Endothelial cell of umbilical vein (primary cell): ENCODE measurements at regions not wholly inside any gene's neighbourhood (a gene's known extent, or its start where the extent isn't known, plus 50 kb on each side); places are given as distances from the start of the nearest gene placed in this dataset.

Experiments
- BruUV-seq: library from RNA; stranded (reverse); fragments of 400-500 nt; replicated peaks from 2 replicates; lab custom pipeline; 2021; lab: Mats Ljungman, UMichigan
- CTCF ChIA-PET: fragments of 300-600, 350-600 bp; sonication (Branson Sonifier 250); formaldehyde crosslinking; loops from one replicate; lab custom pipeline; 2021; ENCODE audit warnings: antibody characterized with exemption, inconsistent platforms; lab: Charles Lee
- POLR2A ChIA-PET: fragments of 300-600, 350-600 bp; sonication (Branson Sonifier 250); formaldehyde crosslinking; loops from one replicate; lab custom pipeline; 2021; ENCODE audit warnings: antibody characterized with exemption, inconsistent platforms; lab: Charles Lee
- DNase-seq: peaks from one replicate; pipeline ENCODE4 v3.0.0-alpha.2; 2011; ENCODE audit warnings: low read depth, low spot score
- FAIRE-seq: peaks from 2 replicates; lab custom pipeline; 2011; peaks lifted over from hg19 to GRCh38; lab: Jason Lieb, UNC
- H2AFZ ChIP-seq: 2 replicates; pipeline ENCODE4 v1.6.0; 2012; ENCODE audit warnings: low read depth, low read length, control low read depth, inconsistent platforms
- H3K27ac ChIP-seq: 2 replicates; pipeline ENCODE4 v1.5.1; 2011; ENCODE audit warnings: low read depth, mild to moderate bottlenecking, control low read depth, low read length, moderate library complexity; ENCODE audit not compliant: insufficient read depth
- H3K27me3 ChIP-seq, 2 experiments: 2 replicates each; pipeline versions ENCODE4 v1.6.0 to v1.6.1; 2011; ENCODE audit warnings: low read length in 2 of 2, mixed read lengths in 1 of 2; ENCODE audit not compliant: control insufficient read depth in 2 of 2, insufficient read depth in 2 of 2
- H3K36me3 ChIP-seq, 2 experiments: 2 replicates in 1 of 2; 3 replicates in 1 of 2; pipeline ENCODE4 v1.5.1; 2011; ENCODE audit warnings: low read length in 2 of 2, mild to moderate bottlenecking in 1 of 2, moderate library complexity in 1 of 2; ENCODE audit not compliant: control insufficient read depth in 2 of 2, insufficient read depth in 2 of 2; ENCODE audit errors: extremely low read depth in 1 of 2
- H3K4me1 ChIP-seq: 3 replicates; pipeline ENCODE4 v1.5.1; 2011; ENCODE audit warnings: mild to moderate bottlenecking, low read length; ENCODE audit not compliant: control insufficient read depth, insufficient read depth; ENCODE audit errors: extremely low read depth
- H3K4me2 ChIP-seq: 2 replicates; pipeline ENCODE4 v1.6.1; 2011; ENCODE audit warnings: low read length, control low read depth, mixed read lengths; ENCODE audit not compliant: insufficient read depth
- H3K4me3 ChIP-seq, 3 experiments: fragments of 200-600 bp in 1 of 3; sonication (generic), shearing (Covaris generic) in 1 of 3; replicated peaks in 1 of 3; 2 replicates each; pipeline ENCODE4 v1.5.1; 2011 to 2016; ENCODE audit warnings: control low read depth in 3 of 3, low read length in 3 of 3, mild to moderate bottlenecking in 2 of 3, inconsistent platforms in 1 of 3, low read depth in 1 of 3, moderate library complexity in 1 of 3; ENCODE audit not compliant: insufficient read depth in 1 of 3
- H3K79me2 ChIP-seq: 2 replicates; pipeline ENCODE4 v1.6.0; 2012; ENCODE audit warnings: low read length, inconsistent platforms; ENCODE audit not compliant: control insufficient read depth, insufficient read depth
- H3K9ac ChIP-seq: replicated peaks from 2 replicates; pipeline ENCODE3; 2011; ENCODE audit warnings: low read length, control low read depth; ENCODE audit not compliant: insufficient read depth; ENCODE audit errors: extremely low read depth
- H3K9me1 ChIP-seq: replicated peaks from 3 replicates; pipeline ENCODE4 v1.6.0; 2011; ENCODE audit warnings: mild to moderate bottlenecking, low read length; ENCODE audit not compliant: control insufficient read depth, insufficient read depth; ENCODE audit errors: extremely low read depth
- H3K9me3 ChIP-seq: replicated peaks from 2 replicates; pipeline ENCODE4 v1.5.1; 2012; ENCODE audit warnings: low read length, inconsistent platforms; ENCODE audit not compliant: control insufficient read depth, insufficient read depth
- H4K20me1 ChIP-seq: replicated peaks from 2 replicates; pipeline ENCODE3; 2011; ENCODE audit warnings: mild to moderate bottlenecking, low read length; ENCODE audit not compliant: control insufficient read depth, insufficient read depth; ENCODE audit errors: extremely low read depth
- CTCF ChIP-seq, 2 donors: IDR thresholded peaks; 1 replicate in 1 of 2; 2 replicates in 1 of 2; pipeline ENCODE4 v1.5.1; 2011; ENCODE audit warnings: low read length in 2 of 2, mild to moderate bottlenecking in 2 of 2, moderate library complexity in 2 of 2, control low read depth in 1 of 2, inconsistent platforms in 1 of 2, low read depth in 1 of 2; ENCODE audit not compliant: insufficient read depth in 1 of 2; ENCODE audit errors: extremely low read depth in 1 of 2
- EZH2 ChIP-seq: IDR thresholded peaks from 2 replicates; pipeline ENCODE4 v1.6.1; 2012; ENCODE audit warnings: borderline replicate concordance, low read depth, mild to moderate bottlenecking, moderate library complexity, low read length, inconsistent platforms; ENCODE audit not compliant: severe bottlenecking
- FOS ChIP-seq: IDR thresholded peaks from 2 replicates; pipeline ENCODE4 v1.6.1; 2011; ENCODE audit warnings: mild to moderate bottlenecking, low read length, moderate library complexity, borderline replicate concordance; ENCODE audit not compliant: insufficient read depth
- GATA2 ChIP-seq: IDR thresholded peaks from 2 replicates; pipeline ENCODE4 v1.7.0; 2011; ENCODE audit warnings: low read depth, mild to moderate bottlenecking, moderate library complexity, mixed read lengths, low read length; ENCODE audit not compliant: insufficient read length, insufficient read depth
- JUN ChIP-seq: IDR thresholded peaks from 2 replicates; pipeline ENCODE4 v1.6.1; 2011; ENCODE audit warnings: borderline replicate concordance, low read depth; ENCODE audit not compliant: insufficient read length, insufficient read depth
- MAX ChIP-seq: IDR thresholded peaks from 2 replicates; pipeline ENCODE4 v1.6.1; 2011; ENCODE audit not compliant: insufficient read depth, insufficient read length
- MYC ChIP-seq: IDR thresholded peaks from one replicate; pipeline ENCODE4 v1.6.1; 2011; ENCODE audit warnings: mild to moderate bottlenecking, low read depth, low read length
- POLR2A ChIP-seq: IDR thresholded peaks from 2 replicates; pipeline ENCODE4 v1.6.1; 2012; ENCODE audit warnings: low read depth, mild to moderate bottlenecking, control low read depth, low read length
- POLR2AphosphoS5 ChIP-seq: IDR thresholded peaks from 2 replicates; pipeline ENCODE4 v1.6.1; 2012; ENCODE audit warnings: low read depth, mild to moderate bottlenecking, control low read depth, low read length, moderate library complexity; ENCODE audit not compliant: insufficient read depth
- dilution Hi-C: fragments of 300-500 bp; cut with MboI; formaldehyde crosslinking; loops from one replicate; pipeline ENCODE4 v1.15.0; 2019; ENCODE audit warnings: low sequenced_read_pairs; ENCODE audit not compliant: extremely low pct_ligation_motif_present
- intact Hi-C: fragments of 100-400 bp; cut with micrococcal nuclease; formaldehyde crosslinking; loops from one replicate; pipeline ENCODE4 v1.10.0; 2022

- no peak for DNase-seq
- intact Hi-C loops = no loop called here
- H2AFZ ChIP-seq = no peak overlapping the region
- no peaks in the 10 kb centered on the region for H3K79me2 ChIP-seq
- no peaks in the 10 kb centered on the region for H3K36me3 ChIP-seq
- no peaks in the 10 kb centered on the region for H3K9me3 ChIP-seq
- H3K9ac ChIP-seq = no peak overlapping the region
- H3K4me2 ChIP-seq = no peak overlapping the region
- H3K4me3 ChIP-seq = no peak overlapping the region
- POLR2A ChIA-PET = no interaction called here
- CTCF ChIA-PET = no interaction called here
- no peak for FAIRE-seq
- no peaks in the 10 kb centered on the region for H3K27me3 ChIP-seq
- H3K9me1 ChIP-seq = no peaks in the 10 kb centered on the region
- no peak overlapping the region for H3K27ac ChIP-seq
- H3K4me1 ChIP-seq = no peaks in the 10 kb centered on the region
- no peak for TF ChIP-seq FOS
- no peak for TF ChIP-seq POLR2A
- no peak for TF ChIP-seq MAX
- TF ChIP-seq EZH2 = no peak
- TF ChIP-seq GATA2 = no peak
- dilution Hi-C loops = no loop called here
- BruUV-seq = no TSS peak
- H4K20me1 ChIP-seq = no peaks in the 10 kb centered on the region
Observed at GRCh38 chr4:132245319-132245718, 903.8 kb upstream of the PCDH10 start.

DNA sequence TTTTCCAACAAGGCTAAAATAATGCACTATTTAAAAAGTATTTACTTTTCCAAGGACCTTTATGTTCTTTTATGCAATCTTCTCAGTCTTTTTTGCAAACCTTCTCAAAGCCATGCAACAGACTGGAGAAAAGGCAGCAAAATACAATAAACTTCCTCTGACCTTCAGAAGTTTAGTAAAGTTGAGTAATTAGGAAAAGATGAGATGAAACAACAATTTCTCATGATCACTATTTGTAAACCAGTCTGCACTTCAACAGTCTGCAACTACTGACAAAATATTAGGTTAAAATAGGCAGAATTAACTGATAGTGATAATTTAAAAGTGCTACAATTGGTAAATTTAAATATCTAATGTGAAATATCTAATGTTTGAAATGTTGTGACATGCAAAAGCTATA is 884.9 kb upstream of the PCDH10 start:
- Histone ChIP-seq H3K36me3 (no peaks in the 10 kb centered on the region), H3K27me3 (no peaks in the 10 kb centered on the region), H3K27ac (no peak overlapping the region), H4K20me1 (no peaks in the 10 kb centered on the region), H3K9me3 (no peaks in the 10 kb centered on the region), H2AFZ (no peak overlapping the region), H3K4me1 (no peaks in the 10 kb centered on the region), H3K4me2 (no peak overlapping the region), H3K79me2 (no peaks in the 10 kb centered on the region), H3K9me1 (no peaks in the 10 kb centered on the region), H3K9ac (no peak overlapping the region), H3K4me3 (no peak overlapping the region)
- intact Hi-C loops = no loop called here
- ChIA-PET POLR2A (no interaction called here), CTCF (interaction anchor here (1.4 kb wide), 1 partner anchor 15 kb away, joined by 4 read pairs; no protein-coding TSS in a partner anchor)
- no peak for FAIRE-seq
- TF ChIP-seq CTCF (IDR thresholded peaks at IDR 0.05; ENCODE audit: extremely low read depth in 1 of 2, insufficient read depth in 1 of 2, low read depth in 1 of 2, low read length in 2 of 2) (no peak), JUN (no peak), EZH2 (no peak), FOS (no peak), MAX (no peak), POLR2A (no peak), MYC (no peak), GATA2 (no peak), POLR2AphosphoS5 (no peak)
- no peak for DNase-seq
- no TSS peak for BruUV-seq
- dilution Hi-C loops = no loop called here
